Mucosa of descending colon (tissue), 3 donors: ENCODE measurements at regions not wholly inside any gene's neighbourhood (a gene's known extent, or its start where the extent isn't known, plus 50 kb on each side); places are given as distances from the start of the nearest gene placed in this dataset.

Experiments used
- ATAC-seq: fragments of 200-7000 bp; cut with Tn5 transposase; one replicate; pipeline ENCODE4 v1.9.1; 2020; ENCODE audit warnings: mild to moderate bottlenecking, moderate library complexity
- DNase-seq, 3 donors: peaks; one replicate each; pipeline ENCODE4 v3.0.0-alpha.2; 2020
- H3K36me3 ChIP-seq: fragments of 200-600 bp; one replicate; pipeline ENCODE4 v1.8.0; 2021; ENCODE audit warnings: low read depth, mild to moderate bottlenecking
- H3K4me1 ChIP-seq: fragments of 200-600 bp; one replicate; pipeline ENCODE4 v1.8.0; 2021; ENCODE audit warnings: low read depth, mild to moderate bottlenecking
- H3K4me3 ChIP-seq: fragments of 200-600 bp; one replicate; pipeline ENCODE4 v1.8.0; 2021; ENCODE audit warnings: mild to moderate bottlenecking
- H3K9me3 ChIP-seq: fragments of 200-600 bp; one replicate; pipeline ENCODE4 v1.8.0; 2021; ENCODE audit warnings: mild to moderate bottlenecking
- intact Hi-C, 2 donors: fragments of 100-400 bp; cut with DNase I in 1 of 2; cut with micrococcal nuclease in 1 of 2; formaldehyde crosslinking; loops; one replicate each; pipeline versions ENCODE4 v1.11.0 to v1.11.1; 2022; cut with DNase I, micrococcal nuclease
- TF ChIP-seq, protein P1 (sequence below): fragments of 200-600 bp; IDR thresholded peaks from one replicate; pipeline ENCODE4 v1.8.0; 2022; ENCODE audit warnings: antibody characterized with exemption, mild to moderate bottlenecking
- donor health status: DM: no; HTN: no; CAD: no; lungs with moderate emphysema.
- donor health status: DM: no; HTN: no; CAD: no.
- donor health status: DM: no; HTN: yes; CAD: no.

DNA sequence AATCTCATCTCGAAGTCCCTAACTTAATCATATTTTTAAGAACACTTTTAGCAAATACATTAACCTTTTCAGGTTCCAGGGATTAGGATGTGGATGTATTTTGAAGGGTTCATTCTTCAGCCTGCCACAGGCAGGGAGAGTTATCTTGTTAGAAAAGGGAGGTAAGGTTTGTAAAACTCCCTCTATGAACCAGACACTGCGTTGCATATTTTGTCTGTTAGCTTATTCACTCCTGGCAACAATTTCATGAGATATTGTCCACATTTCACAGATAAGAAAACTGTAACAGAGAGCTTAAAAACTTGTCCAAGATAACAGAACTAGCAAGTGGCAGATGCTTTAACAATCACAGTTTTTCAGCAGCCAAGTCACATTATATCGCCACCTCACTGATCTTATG is 155.4 kb downstream of the DIPK2A start:
- intact Hi-C loops = no loop called here
- Histone ChIP-seq H3K36me3 (no peaks in the 10 kb centered on the region), H3K4me1 (no peaks in the 10 kb centered on the region), H3K9me3 (no peaks in the 10 kb centered on the region), H3K4me3 (no peak overlapping the region)
- DNase-seq (no peak), ATAC-seq (no peak)
- TF ChIP-seq, protein P1, sequence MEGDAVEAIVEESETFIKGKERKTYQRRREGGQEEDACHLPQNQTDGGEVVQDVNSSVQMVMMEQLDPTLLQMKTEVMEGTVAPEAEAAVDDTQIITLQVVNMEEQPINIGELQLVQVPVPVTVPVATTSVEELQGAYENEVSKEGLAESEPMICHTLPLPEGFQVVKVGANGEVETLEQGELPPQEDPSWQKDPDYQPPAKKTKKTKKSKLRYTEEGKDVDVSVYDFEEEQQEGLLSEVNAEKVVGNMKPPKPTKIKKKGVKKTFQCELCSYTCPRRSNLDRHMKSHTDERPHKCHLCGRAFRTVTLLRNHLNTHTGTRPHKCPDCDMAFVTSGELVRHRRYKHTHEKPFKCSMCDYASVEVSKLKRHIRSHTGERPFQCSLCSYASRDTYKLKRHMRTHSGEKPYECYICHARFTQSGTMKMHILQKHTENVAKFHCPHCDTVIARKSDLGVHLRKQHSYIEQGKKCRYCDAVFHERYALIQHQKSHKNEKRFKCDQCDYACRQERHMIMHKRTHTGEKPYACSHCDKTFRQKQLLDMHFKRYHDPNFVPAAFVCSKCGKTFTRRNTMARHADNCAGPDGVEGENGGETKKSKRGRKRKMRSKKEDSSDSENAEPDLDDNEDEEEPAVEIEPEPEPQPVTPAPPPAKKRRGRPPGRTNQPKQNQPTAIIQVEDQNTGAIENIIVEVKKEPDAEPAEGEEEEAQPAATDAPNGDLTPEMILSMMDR = no peak

DNA sequence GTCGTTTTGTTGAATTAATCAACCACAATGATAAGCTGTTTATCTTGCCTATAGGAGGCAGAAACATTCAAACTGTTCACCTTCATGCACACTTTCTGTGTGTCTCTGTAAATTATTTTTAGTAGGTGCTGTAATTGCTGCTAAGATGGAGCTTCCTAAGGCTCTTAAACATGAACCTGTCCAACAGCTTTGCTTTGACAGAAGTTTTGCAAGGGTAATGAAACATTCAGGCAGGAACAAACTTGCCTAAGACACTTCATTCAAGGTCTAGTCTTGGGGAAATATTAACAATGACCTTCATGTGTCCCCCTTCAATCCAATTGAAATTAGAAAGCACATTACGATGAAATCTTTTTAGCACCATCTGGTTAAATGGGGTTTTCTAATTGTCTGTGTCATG is 156.1 kb downstream of the DIPK2A start:
- Histone ChIP-seq H3K4me3 (no peak overlapping the region), H3K4me1 (no peaks in the 10 kb centered on the region), H3K9me3 (no peaks in the 10 kb centered on the region), H3K36me3 (no peaks in the 10 kb centered on the region)
- DNase-seq (no peak), ATAC-seq (no peak)
- intact Hi-C loops = no loop called here
- TF ChIP-seq, protein P1 = no peak

DNA sequence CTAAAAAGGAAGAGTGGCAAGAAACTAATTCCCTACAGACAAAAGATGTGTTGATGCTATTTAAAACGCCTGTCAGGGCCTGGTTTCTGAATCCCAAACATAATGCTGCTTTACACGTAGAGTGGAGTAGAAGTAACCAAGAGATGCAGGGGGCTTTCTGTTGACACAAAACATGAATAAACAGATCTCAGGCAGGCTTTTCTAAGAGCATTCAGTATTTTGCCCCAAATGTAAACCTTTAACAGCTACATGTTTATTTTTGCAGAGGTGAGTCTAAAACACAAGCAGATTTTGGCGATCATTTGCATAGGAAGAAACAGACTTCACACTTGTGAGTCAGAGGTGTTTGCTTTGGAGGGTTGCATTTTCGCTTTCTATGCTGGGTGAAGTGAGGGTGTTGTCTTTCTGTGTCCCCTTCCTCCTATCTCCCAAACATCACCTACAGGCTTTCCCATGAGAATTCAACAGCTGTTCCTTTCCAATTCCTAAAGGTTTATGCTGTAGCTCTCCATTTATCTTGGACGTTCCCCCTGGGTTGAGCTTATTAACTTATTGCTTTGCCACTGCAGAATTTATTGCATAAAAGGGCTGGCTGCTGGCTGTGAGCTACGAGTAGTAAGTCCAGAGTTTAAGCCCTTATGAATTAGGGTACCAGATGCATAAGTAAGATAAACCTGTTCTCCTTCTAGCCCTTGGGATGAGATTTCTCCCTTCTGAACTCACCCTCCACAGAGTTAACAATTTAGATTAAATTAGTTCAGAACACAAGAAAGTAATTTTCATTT is 156.7 kb downstream of the DIPK2A start:
- DNase-seq = no peak
- no peaks in the 10 kb centered on the region for H3K9me3 ChIP-seq
- intact Hi-C loops = no loop called here
- H3K4me3 ChIP-seq = no peak overlapping the region
- TF ChIP-seq, protein P1 = no peak
- ATAC-seq = no peak
- H3K36me3 ChIP-seq = no peaks in the 10 kb centered on the region
- no peaks in the 10 kb centered on the region for H3K4me1 ChIP-seq

DNA sequence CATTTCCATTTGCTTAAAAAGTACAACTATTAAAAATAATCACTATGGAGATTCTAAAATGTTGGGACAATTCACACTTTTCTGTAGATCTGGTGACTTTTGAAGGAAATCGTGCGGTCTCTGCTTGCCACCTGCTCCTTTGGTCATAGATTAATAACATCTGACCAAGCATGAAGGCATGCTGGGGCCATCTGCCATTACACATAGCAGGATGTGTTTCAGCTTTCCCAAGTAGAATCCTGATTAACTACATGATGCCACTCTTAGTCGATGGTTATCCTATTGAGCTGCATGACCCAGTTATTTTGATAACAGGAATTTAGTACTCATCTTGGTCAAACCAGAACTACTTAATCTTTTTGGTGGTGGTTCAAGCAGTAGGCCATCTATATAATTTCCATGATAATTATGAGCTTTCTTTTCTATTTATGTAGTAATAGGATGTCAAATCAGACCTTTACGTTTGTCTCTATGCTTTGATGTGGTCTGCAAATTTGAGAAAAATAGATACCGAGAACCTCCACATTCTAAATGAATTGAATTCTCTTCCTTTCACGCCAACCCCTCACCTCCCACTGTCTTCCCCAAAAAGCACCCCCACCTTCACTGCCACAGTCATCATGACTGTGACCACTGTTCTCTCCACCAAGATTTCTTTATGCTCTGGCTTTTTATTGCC is 158.1 kb downstream of the DIPK2A start:
- Histone ChIP-seq H3K36me3 (no peaks in the 10 kb centered on the region), H3K4me1 (no peaks in the 10 kb centered on the region), H3K4me3 (no peak overlapping the region), H3K9me3 (no peaks in the 10 kb centered on the region)
- ATAC-seq = no peak
- TF ChIP-seq, protein P1 = no peak
- intact Hi-C loops = no loop called here
- DNase-seq = no peak

DNA sequence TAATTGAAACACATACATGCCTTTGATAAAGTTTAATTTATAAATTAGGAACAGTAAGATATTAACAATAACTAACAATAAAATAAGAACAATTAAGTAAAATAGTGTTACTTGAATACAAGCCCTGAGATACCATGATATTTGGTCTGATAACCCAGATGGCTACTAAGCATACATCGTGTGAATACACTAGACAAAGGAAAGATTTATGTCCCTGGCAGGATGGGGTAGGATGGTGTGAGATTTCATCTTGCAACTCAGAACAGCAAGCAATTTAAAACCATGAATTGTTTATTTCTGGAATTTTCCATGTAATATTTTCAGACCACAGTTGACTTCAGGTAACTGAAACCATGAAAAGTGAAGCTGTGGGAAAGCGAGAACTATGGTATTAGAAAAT is 169.5 kb downstream of the DIPK2A start:
- no peaks in the 10 kb centered on the region for H3K4me1 ChIP-seq

More for the DNA sequence above, 169.5 kb downstream of the DIPK2A start:
- TF ChIP-seq, protein P1 = no peak
- H3K4me3 ChIP-seq = no peak overlapping the region
- no peak for DNase-seq
- H3K36me3 ChIP-seq = no peaks in the 10 kb centered on the region
- intact Hi-C loops = no loop called here
- no peak for ATAC-seq
- peaks cover 8% of the 10 kb centered on the region for H3K9me3 ChIP-seq
